ENCODE measurements at regions not wholly inside any gene's neighbourhood (a gene's known extent, or its start where the extent isn't known, plus 50 kb on each side); places are given as distances from the start of the nearest gene placed in this dataset.

- no peak for TF ChIP-seq L3MBTL2 (conservative IDR thresholded peaks at IDR 0.05)
- no peak for TF ChIP-seq BHLHE40 (IDR thresholded peaks at IDR 0.05; ENCODE audit: borderline replicate concordance)
- TF ChIP-seq HDGF (IDR thresholded peaks at IDR 0.05; ENCODE audit: borderline replicate concordance), result no peak
- TF ChIP-seq FOXM1 (IDR thresholded peaks at IDR 0.05; ENCODE audit: borderline replicate concordance), result no peak
- no peak for TF ChIP-seq FOXA1 (IDR thresholded peaks at IDR 0.05)
- TF ChIP-seq CTBP1 (IDR thresholded peaks at IDR 0.05; ENCODE audit: borderline replicate concordance), result no peak
- TF ChIP-seq NFRKB (IDR thresholded peaks at IDR 0.05), result no peak
- TF ChIP-seq SP1 (IDR thresholded peaks at IDR 0.05), result no peak
- TF ChIP-seq FOXK2 (IDR thresholded peaks at IDR 0.05), result no peak
- no peak for TF ChIP-seq SUZ12 (IDR thresholded peaks at IDR 0.05)
These were observed 85.2 kb upstream of the FAM216B start for GRCh38 chr13:42696191-42696590.

Data from HEK293T (cell line).